H1 (cell line): ENCODE measurements at regions not wholly inside any gene's neighbourhood (a gene's known extent, or its start where the extent isn't known, plus 50 kb on each side); places are given as distances from the start of the nearest gene placed in this dataset.
"Not testable (repeated sequence)": the region's sequence is repeated elsewhere in the genome, so short reads cannot be mapped to it uniquely, and the experiment has no call there.

Experiments
- CTCF ChIA-PET: fragments of 300-600 bp; sonication (Branson Sonifier 250); formaldehyde crosslinking; loops from one replicate; lab custom pipeline; 2021; ENCODE audit not compliant: partially characterized antibody; lab: Charles Lee
- POLR2A ChIA-PET: fragments of 300-600 bp; sonication (Branson Sonifier 250); formaldehyde crosslinking; loops from one replicate; lab custom pipeline; 2021; ENCODE audit warnings: inconsistent platforms; ENCODE audit not compliant: partially characterized antibody; lab: Charles Lee
- DNase-seq, 2 experiments: peaks; one replicate each; pipeline versions ENCODE4 v3.0.0 to v3.0.0-alpha.2; 2010 to 2022; ENCODE audit warnings: low spot score in 2 of 2, low read depth in 1 of 2, mixed read lengths in 1 of 2
- FAIRE-seq: peaks from 2 replicates; lab custom pipeline; 2011; peaks lifted over from hg19 to GRCh38; lab: Jason Lieb, UNC
- H2AFZ ChIP-seq: 2 replicates; pipeline ENCODE4 v1.8.1; 2012; ENCODE audit warnings: low read length, inconsistent platforms
- H2AK5ac ChIP-seq: 2 replicates; pipeline ENCODE4 v1.6.1; 2013; ENCODE audit warnings: low read depth, low read length
- H2BK120ac ChIP-seq: replicated peaks from 2 replicates; pipeline ENCODE3; 2013; ENCODE audit warnings: low read depth, low read length, inconsistent platforms
- H2BK12ac ChIP-seq: 2 replicates; pipeline ENCODE4 v1.6.1; 2013; ENCODE audit warnings: low read depth, low read length
- H2BK15ac ChIP-seq: 2 replicates; pipeline ENCODE4 v1.6.1; 2013; ENCODE audit warnings: low read length
- H2BK20ac ChIP-seq: 2 replicates; pipeline ENCODE4 v1.6.1; 2013; ENCODE audit warnings: low read length
- H2BK5ac ChIP-seq: 2 replicates; pipeline ENCODE4 v1.6.1; 2013; ENCODE audit warnings: low read depth, low read length
- H3K14ac ChIP-seq: 2 replicates; pipeline ENCODE4 v1.6.1; 2013; ENCODE audit warnings: inconsistent platforms; ENCODE audit not compliant: insufficient read length
- H3K18ac ChIP-seq: 2 replicates; pipeline ENCODE4 v1.6.1; 2013; ENCODE audit warnings: low read length; ENCODE audit errors: extremely low read depth
- H3K23ac ChIP-seq: 2 replicates; pipeline ENCODE4 v1.6.1; 2013; ENCODE audit warnings: inconsistent platforms; ENCODE audit not compliant: insufficient read length
- H3K23me2 ChIP-seq: 2 replicates; pipeline ENCODE4 v1.6.1; 2013; ENCODE audit warnings: low read depth, low read length
- H3K27ac ChIP-seq: 2 replicates; pipeline ENCODE4 v1.6.1; 2011; ENCODE audit warnings: low read depth, low read length, inconsistent platforms
- H3K27me3 ChIP-seq, 4 experiments: replicated peaks in 1 of 4; 1 replicate in 1 of 4; 2 replicates in 3 of 4; pipeline versions ENCODE4 v1.6.1 to v1.8.1; 2011 to 2013; ENCODE audit warnings: low read length in 3 of 4, mild to moderate bottlenecking in 3 of 4, inconsistent platforms in 2 of 4, mixed read lengths in 2 of 4, moderate library complexity in 1 of 4; ENCODE audit not compliant: control insufficient read depth in 3 of 4, insufficient read depth in 3 of 4; ENCODE audit errors: extremely low read depth in 1 of 4
- H3K36me3 ChIP-seq, 4 experiments: 2 replicates each; pipeline versions ENCODE4 v1.6.1 to v1.8.1; 2011 to 2013; ENCODE audit warnings: mild to moderate bottlenecking in 4 of 4, low read length in 3 of 4, moderate library complexity in 2 of 4, control low read depth in 1 of 4, inconsistent platforms in 1 of 4; ENCODE audit not compliant: insufficient read depth in 4 of 4, control insufficient read depth in 2 of 4
- H3K4ac ChIP-seq: replicated peaks from 2 replicates; pipeline ENCODE3; 2013; ENCODE audit warnings: low read length, low read depth, mixed read lengths, inconsistent platforms; ENCODE audit not compliant: insufficient read length
- H3K4me1 ChIP-seq, 4 experiments: replicated peaks in 1 of 4; 1 replicate in 1 of 4; 2 replicates in 3 of 4; pipeline versions ENCODE4 v1.6.1 to v1.8.1; 2011 to 2013; ENCODE audit warnings: low read length in 3 of 4, inconsistent platforms in 2 of 4, mixed read lengths in 1 of 4; ENCODE audit not compliant: insufficient read depth in 4 of 4, control insufficient read depth in 3 of 4
- H3K4me2 ChIP-seq, 2 experiments: 2 replicates each; pipeline versions ENCODE4 v1.6.1 to v1.8.1; 2011 to 2013; ENCODE audit warnings: low read depth in 2 of 2, low read length in 2 of 2, control low read depth in 1 of 2, inconsistent platforms in 1 of 2, mild to moderate bottlenecking in 1 of 2; ENCODE audit not compliant: insufficient read depth in 1 of 2
- H3K4me3 ChIP-seq, 4 experiments: fragments of 200-600, 300-600 bp in 1 of 4; sonication (generic), shearing (Covaris generic), sonication (Bioruptor Twin) in 1 of 4; 2 replicates each; pipeline versions ENCODE4 v1.5.1 to v1.8.1; 2011 to 2016; ENCODE audit warnings: low read length in 4 of 4, low read depth in 3 of 4, control low read depth in 2 of 4, inconsistent platforms in 2 of 4, mild to moderate bottlenecking in 2 of 4, mixed read lengths in 1 of 4, moderate library complexity in 1 of 4; ENCODE audit not compliant: insufficient read depth in 2 of 4; ENCODE audit errors: extremely low read depth in 1 of 4
- H3K56ac ChIP-seq: replicated peaks from 2 replicates; pipeline ENCODE3; 2013; ENCODE audit warnings: low read depth, mild to moderate bottlenecking, mixed read lengths, low read length, inconsistent platforms; ENCODE audit not compliant: insufficient read length
- H3K79me1 ChIP-seq: 2 replicates; pipeline ENCODE4 v1.6.1; 2013; ENCODE audit warnings: low read depth, low read length, control low read depth
- H3K79me2 ChIP-seq, 2 experiments: 2 replicates each; pipeline versions ENCODE4 v1.6.1 to v1.8.1; 2012 to 2013; ENCODE audit warnings: low read length in 2 of 2, mild to moderate bottlenecking in 2 of 2, inconsistent platforms in 1 of 2; ENCODE audit not compliant: insufficient read depth in 2 of 2, control insufficient read depth in 1 of 2
- H3K9ac ChIP-seq, 4 experiments: replicated peaks in 1 of 4; 1 replicate in 1 of 4; 2 replicates in 3 of 4; pipeline versions ENCODE4 v1.6.1 to v1.8.1; 2011 to 2013; ENCODE audit warnings: low read depth in 3 of 4, low read length in 3 of 4, control low read depth in 2 of 4, mild to moderate bottlenecking in 2 of 4, moderate library complexity in 2 of 4, inconsistent platforms in 1 of 4; ENCODE audit errors: extremely low read depth in 1 of 4
- H3K9me3 ChIP-seq, 2 experiments: 2 replicates each; pipeline versions ENCODE4 v1.6.1 to v1.8.1; 2012 to 2013; ENCODE audit warnings: mild to moderate bottlenecking in 2 of 2, moderate library complexity in 2 of 2, control low read depth in 1 of 2, inconsistent platforms in 1 of 2, low read depth in 1 of 2, low read length in 1 of 2, mixed read lengths in 1 of 2; ENCODE audit not compliant: insufficient read depth in 2 of 2
- H4K20me1 ChIP-seq, 2 experiments: replicated peaks in 1 of 2; 2 replicates each; pipeline versions ENCODE3 to v1.8.1; 2011 to 2013; ENCODE audit warnings: inconsistent platforms in 2 of 2, low read length in 2 of 2, mild to moderate bottlenecking in 1 of 2; ENCODE audit not compliant: insufficient read depth in 2 of 2, control insufficient read depth in 1 of 2
- H4K5ac ChIP-seq: 2 replicates; pipeline ENCODE4 v1.6.1; 2013; ENCODE audit warnings: low read length, low read depth, mixed read lengths, inconsistent platforms; ENCODE audit not compliant: insufficient read length
- H4K8ac ChIP-seq: 2 replicates; pipeline ENCODE4 v1.8.0; 2013; ENCODE audit warnings: mild to moderate bottlenecking, moderate library complexity, low read length, inconsistent platforms; ENCODE audit not compliant: insufficient read depth; ENCODE audit errors: extremely low read depth
- H4K91ac ChIP-seq: replicated peaks from 2 replicates; pipeline ENCODE3; 2013; ENCODE audit warnings: low read length, mixed read lengths, inconsistent platforms; ENCODE audit not compliant: insufficient read length
- WGBS, 2 experiments: shearing (Covaris generic) in 1 of 2; methylation state at CpG; one replicate each; pipeline versions ENCODE4 v1.1.6 to v1.1.7; 2013 to 2015; ENCODE audit warnings: low lambda C conversion rate in 2 of 2, mixed read lengths in 2 of 2, inconsistent platforms in 1 of 2, low coverage in 1 of 2, missing lambda C conversion rate in 1 of 2; ENCODE audit not compliant: insufficient replicate concordance in 2 of 2, insufficient coverage in 1 of 2, insufficient read length in 1 of 2; ENCODE audit errors: extremely low coverage in 1 of 2, missing lambda C conversion rate in 1 of 2; 5-methylcytosine and 5-hydroxymethylcytosine counted together

DNA sequence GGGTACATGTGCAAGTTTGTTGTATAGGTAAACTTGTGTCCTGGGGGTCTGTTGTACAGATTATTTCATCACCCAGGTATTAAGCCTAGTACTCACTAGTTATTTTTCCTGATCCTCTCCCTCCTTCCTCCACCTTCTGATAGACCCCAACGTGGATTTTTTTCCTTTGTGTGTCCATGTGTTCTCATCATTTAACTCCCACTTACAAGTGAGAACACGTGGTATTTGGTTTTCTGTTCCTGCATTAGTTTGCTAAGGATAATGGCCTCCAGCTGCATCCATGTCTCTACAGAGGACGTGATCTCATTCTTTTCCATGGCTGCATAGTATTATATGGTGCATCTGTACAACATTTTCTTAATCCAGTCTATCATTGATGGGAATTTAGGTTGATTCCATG, 57.3 kb upstream of the PRELID3B start:
- H3K9ac ChIP-seq, H2BK15ac ChIP-seq, H3K4me1 ChIP-seq, H3K36me3 ChIP-seq, H3K27me3 ChIP-seq, H2BK120ac ChIP-seq, H3K4me3 ChIP-seq, H3K23ac ChIP-seq, H3K4ac ChIP-seq, H2AK5ac ChIP-seq, CTCF ChIA-PET, H2BK12ac ChIP-seq, DNase-seq, H4K5ac ChIP-seq, H3K9me3 ChIP-seq, H3K14ac ChIP-seq, H3K18ac ChIP-seq, H2AFZ ChIP-seq, H4K20me1 ChIP-seq, H2BK5ac ChIP-seq, POLR2A ChIA-PET, H4K8ac ChIP-seq, H2BK20ac ChIP-seq, FAIRE-seq, H3K23me2 ChIP-seq, H3K56ac ChIP-seq, H3K79me2 ChIP-seq, H3K79me1 ChIP-seq, H3K27ac ChIP-seq, H3K4me2 ChIP-seq, H4K91ac ChIP-seq: not testable (repeated sequence)
- WGBS, 2 experiments = 88% methylated on average over 3 of the region's 3 CpGs; no CpG with 5 or more reads in 1 of the 2 experiments
